IPS-15b (cell line): ENCODE measurements at regions not wholly inside any gene's neighbourhood (a gene's known extent, or its start where the extent isn't known, plus 50 kb on each side); places are given as distances from the start of the nearest gene placed in this dataset.

Experiments used
- H3K27me3 ChIP-seq: one replicate; pipeline ENCODE4 v1.6.1; 2013; ENCODE audit warnings: low read length; ENCODE audit not compliant: control insufficient read depth, insufficient read depth
- H3K36me3 ChIP-seq: one replicate; pipeline ENCODE4 v1.6.1; 2013; ENCODE audit warnings: low read length; ENCODE audit not compliant: control insufficient read depth, insufficient read depth
- H3K4me1 ChIP-seq: one replicate; pipeline ENCODE4 v1.6.1; 2013; ENCODE audit warnings: mild to moderate bottlenecking, low read length; ENCODE audit not compliant: control insufficient read depth, insufficient read depth
- H3K4me3 ChIP-seq: one replicate; pipeline ENCODE4 v1.5.1; 2013; ENCODE audit warnings: low read depth, low read length
- H3K9ac ChIP-seq: one replicate; pipeline ENCODE4 v1.6.1; 2013; ENCODE audit warnings: low read depth, mild to moderate bottlenecking, low read length
- H3K9me3 ChIP-seq: one replicate; pipeline ENCODE4 v1.6.1; 2013; ENCODE audit warnings: mild to moderate bottlenecking, low read length; ENCODE audit not compliant: control insufficient read depth, insufficient read depth

DNA sequence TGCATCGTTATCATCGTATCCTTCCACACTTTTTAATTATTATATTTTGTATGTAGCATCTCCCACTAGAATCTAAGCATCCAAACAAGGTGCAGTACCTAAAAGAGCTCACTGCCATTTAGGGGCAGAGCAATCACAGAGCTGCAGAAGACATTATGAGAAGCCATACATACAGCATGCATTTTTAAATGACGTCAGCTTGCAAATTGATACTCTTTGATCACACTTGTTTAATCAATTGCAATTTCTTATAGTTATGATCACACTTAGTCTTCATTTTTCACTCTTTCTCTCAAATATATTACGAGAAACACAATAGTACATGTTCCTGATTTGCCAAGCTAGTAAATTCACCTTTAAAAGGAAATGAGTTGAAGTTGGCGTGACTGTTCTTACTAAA is 753.3 kb upstream of the LRRN3 start:
- Histone ChIP-seq H3K9ac (no peak overlapping the region), H3K27me3 (no peaks in the 10 kb centered on the region), H3K9me3 (no peaks in the 10 kb centered on the region), H3K4me1 (no peaks in the 10 kb centered on the region), H3K36me3 (no peaks in the 10 kb centered on the region), H3K4me3 (no peak overlapping the region)

DNA sequence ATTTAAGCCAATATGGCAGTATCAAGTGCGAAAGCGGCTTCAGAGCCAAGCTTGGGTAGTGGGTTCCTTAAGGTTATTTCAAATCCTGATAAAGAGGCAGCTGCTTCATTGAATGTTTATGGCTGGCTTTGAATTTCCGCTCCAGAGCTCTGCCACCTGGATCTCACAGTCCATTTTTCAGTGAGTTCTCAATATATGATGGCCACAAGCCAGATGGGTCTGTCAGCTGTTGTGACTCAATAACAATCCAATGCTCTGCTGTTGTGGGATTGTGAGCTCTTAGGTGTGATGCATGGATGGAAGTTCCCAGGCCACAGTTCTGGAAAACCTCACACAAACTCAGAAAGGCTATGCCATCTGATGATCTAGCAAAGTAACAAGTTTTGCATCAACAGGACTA is 743.8 kb upstream of the LRRN3 start:
- H3K9me3 ChIP-seq = no peaks in the 10 kb centered on the region
- H3K27me3 ChIP-seq = no peaks in the 10 kb centered on the region
- no peaks in the 10 kb centered on the region for H3K4me1 ChIP-seq
- H3K9ac ChIP-seq = no peak overlapping the region
- no peak overlapping the region for H3K4me3 ChIP-seq
- H3K36me3 ChIP-seq = no peaks in the 10 kb centered on the region

DNA sequence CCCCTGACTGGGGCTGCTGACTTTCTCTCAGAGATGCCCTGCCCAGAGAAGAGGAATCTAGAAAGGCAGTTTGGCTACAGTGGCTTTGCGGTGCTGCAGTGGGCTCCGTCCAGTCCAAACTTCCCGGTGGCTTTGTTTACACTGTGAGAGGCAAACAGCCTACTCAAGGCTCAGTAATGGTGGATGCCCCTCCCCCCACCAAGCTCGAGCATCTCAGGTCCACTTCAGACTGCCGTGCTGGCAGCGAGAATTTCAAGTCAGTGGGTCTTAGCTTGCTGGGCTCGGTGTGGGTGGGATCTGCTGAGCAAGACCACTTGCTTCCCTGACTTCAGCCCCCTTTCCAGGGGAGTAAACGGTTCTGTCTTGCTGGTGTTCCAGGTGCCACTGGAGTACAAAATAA is 734.5 kb upstream of the LRRN3 start:
- no peak overlapping the region for H3K4me3 ChIP-seq
- H3K9me3 ChIP-seq = no peaks in the 10 kb centered on the region
- H3K36me3 ChIP-seq = no peaks in the 10 kb centered on the region
- no peaks in the 10 kb centered on the region for H3K4me1 ChIP-seq
- H3K27me3 ChIP-seq = no peaks in the 10 kb centered on the region
- H3K9ac ChIP-seq = no peak overlapping the region

DNA sequence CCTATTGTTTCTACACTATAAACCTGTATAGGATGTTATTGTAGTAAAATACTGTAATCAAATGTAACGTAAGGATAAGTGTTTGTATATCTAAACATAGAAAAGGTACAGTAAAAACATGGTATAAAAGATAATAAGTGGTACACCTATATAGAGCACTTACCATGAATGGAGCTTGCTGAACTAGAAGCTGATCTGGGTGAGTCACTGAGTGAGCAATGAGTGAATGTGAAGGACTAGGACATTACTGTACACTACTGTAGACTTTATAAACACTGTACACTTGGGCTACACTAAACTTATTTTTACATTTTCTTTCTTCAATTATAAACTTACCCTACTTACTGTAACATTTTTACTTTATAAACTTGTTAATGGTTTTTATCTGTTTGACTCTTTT is 732.9 kb upstream of the LRRN3 start:
- no peaks in the 10 kb centered on the region for H3K9me3 ChIP-seq

DNA sequence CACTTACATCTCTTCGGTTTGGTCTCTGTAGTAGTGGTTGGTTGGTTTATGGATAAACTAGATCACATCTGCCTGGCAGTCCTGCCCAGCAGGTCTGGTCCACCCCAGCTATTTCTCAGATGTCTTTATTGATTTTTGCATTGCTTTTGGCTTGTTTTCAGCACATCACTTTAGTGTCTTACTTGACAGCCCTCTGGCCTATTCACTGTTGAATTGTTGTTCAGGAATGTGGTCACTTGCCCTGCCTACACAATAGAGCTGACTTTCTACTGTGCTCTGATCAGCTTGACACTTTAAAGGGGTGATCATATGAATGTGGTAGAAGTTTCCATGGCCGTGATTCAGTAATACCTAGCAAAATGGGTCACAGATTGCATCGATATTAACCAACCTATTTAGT is 719.2 kb upstream of the LRRN3 start:
- H3K9me3 ChIP-seq = no peaks in the 10 kb centered on the region
- H3K27me3 ChIP-seq = no peaks in the 10 kb centered on the region
- H3K4me1 ChIP-seq = no peaks in the 10 kb centered on the region
- H3K36me3 ChIP-seq = no peaks in the 10 kb centered on the region
- H3K9ac ChIP-seq = no peak overlapping the region
- H3K4me3 ChIP-seq = no peak overlapping the region

More for the DNA sequence above, 732.9 kb upstream of the LRRN3 start:
- Histone ChIP-seq H3K4me1 (no peaks in the 10 kb centered on the region), H3K9ac (no peak overlapping the region), H3K27me3 (no peaks in the 10 kb centered on the region), H3K36me3 (no peaks in the 10 kb centered on the region), H3K4me3 (no peak overlapping the region)

DNA sequence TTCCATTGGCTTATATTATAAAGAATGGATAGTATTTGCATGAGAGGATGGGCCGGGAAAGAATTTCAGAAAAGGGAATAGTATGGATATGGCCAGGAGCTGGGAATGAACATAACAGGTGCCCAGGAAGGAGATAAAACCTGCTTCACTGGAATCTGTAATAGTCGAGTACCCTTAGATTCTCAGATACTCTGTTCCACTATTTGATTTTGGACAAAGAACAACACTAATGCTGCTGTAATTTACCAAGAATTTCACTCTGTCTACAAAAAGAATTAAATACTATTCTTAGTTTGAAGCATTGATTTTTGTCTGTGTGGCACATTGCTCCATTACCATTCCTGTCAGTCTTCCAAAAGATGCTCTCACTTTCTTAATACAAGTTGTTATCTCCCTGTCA is 718.2 kb upstream of the LRRN3 start:
- Histone ChIP-seq H3K4me1 (no peaks in the 10 kb centered on the region), H3K4me3 (no peak overlapping the region), H3K9me3 (no peaks in the 10 kb centered on the region), H3K27me3 (no peaks in the 10 kb centered on the region), H3K36me3 (no peaks in the 10 kb centered on the region), H3K9ac (no peak overlapping the region)

DNA sequence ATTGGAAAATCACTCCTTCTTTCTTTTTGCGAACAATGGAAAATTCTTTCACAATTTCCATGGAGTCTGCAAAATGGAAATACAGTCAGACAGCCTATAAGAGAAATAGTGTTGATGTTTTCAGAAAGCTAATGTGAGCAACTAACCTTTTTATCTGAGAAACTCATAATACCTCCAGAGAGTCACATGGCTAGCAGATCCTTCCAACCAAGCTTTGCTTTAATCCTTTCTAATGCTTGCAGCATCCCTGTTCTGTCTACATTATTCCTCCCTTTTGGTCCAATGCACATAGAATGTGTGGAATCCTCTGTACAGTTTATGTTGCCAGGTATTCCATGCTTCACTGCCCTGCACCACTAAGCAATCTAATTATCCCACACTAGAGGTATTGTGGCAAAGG is 717.5 kb upstream of the LRRN3 start:
- no peaks in the 10 kb centered on the region for H3K9me3 ChIP-seq
- H3K4me1 ChIP-seq = no peaks in the 10 kb centered on the region
- no peaks in the 10 kb centered on the region for H3K27me3 ChIP-seq
- H3K9ac ChIP-seq = no peak overlapping the region
- no peaks in the 10 kb centered on the region for H3K36me3 ChIP-seq
- H3K4me3 ChIP-seq = no peak overlapping the region

DNA sequence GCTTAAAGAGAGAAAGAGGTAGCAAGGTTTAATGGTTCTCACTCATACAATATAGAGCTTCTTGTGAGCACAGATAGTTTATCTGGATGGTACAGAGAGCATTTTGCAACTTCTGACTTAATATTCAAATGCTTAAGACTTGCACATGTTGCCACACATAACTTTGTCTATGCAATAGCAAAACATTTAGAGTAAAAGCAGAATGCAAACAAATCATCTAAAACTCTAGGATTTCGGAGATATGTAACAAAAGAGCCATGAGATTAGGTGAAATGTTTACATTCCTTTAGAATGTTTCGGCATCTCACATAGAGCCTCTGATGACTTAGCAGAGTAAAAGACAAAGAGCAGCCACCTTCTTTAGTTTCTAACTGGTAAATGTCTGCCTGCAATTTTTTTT is 717.1 kb upstream of the LRRN3 start:
- Histone ChIP-seq H3K36me3 (no peaks in the 10 kb centered on the region), H3K4me1 (no peaks in the 10 kb centered on the region), H3K4me3 (no peak overlapping the region), H3K9ac (no peak overlapping the region), H3K9me3 (no peaks in the 10 kb centered on the region), H3K27me3 (no peaks in the 10 kb centered on the region)

DNA sequence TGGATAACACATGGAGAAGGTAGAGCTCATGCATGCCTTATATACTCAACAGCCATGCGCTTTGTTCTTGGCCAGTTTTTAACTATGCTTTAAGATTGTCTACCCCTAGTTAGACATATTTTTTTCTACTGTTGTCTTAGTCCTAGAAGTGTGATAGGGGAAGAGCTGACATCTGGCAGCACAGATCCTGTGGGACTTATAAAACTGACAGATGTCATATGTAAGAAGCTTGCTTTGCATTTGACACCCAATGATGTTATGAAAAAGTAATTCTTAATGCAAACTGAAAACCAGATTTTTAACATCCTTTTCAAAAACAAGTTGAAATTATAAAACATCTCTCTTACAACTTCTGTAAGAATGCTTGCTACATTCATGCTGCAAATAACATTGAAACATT is 715.9 kb upstream of the LRRN3 start:
- Histone ChIP-seq H3K27me3 (no peaks in the 10 kb centered on the region), H3K4me3 (no peak overlapping the region), H3K9me3 (no peaks in the 10 kb centered on the region), H3K9ac (no peak overlapping the region), H3K36me3 (no peaks in the 10 kb centered on the region), H3K4me1 (no peaks in the 10 kb centered on the region)

DNA sequence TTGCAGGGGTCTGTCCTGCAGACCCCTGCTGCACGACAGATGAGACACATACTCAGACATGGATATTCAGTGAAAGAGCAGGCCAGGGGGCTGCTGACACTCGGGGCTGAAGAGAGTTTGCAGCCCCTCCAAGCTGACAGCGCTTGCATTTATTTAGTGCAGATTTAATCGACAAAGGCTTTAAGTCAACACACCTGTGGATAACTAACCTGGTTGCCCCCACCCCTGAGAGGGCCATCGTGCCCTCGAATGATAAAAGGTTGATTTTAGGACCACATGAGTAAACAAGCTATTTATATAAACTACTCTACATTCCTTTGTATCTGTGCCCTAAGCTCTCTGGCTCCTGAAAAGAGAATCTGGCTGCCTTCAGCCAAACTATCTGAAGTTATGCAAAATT is 708.2 kb upstream of the LRRN3 start:
- H3K9me3 ChIP-seq = no peaks in the 10 kb centered on the region

DNA sequence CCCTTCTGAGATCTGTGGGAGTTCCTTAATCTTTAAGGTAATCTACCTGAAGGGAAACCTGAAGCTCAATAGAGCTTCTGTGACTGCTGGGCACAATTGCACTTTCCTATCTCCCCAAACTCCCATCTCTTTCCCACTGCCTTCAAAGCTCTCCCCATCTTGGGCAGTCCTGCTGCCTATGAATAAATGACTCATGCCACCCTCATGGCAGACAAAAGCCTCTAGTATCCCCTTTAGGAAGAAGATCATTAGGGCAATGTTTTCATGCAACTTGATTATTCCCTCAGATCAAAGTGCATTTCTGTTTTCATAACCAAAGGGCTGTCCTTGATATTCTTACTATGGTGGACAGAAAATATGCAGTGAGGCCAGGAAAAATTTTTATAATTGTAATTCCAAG is 704.9 kb upstream of the LRRN3 start:
- peaks cover 18% of the 10 kb centered on the region for H3K4me1 ChIP-seq
- H3K9me3 ChIP-seq = no peaks in the 10 kb centered on the region
- no peaks in the 10 kb centered on the region for H3K36me3 ChIP-seq
- H3K27me3 ChIP-seq = no peaks in the 10 kb centered on the region
- no peak overlapping the region for H3K4me3 ChIP-seq
- no peak overlapping the region for H3K9ac ChIP-seq

More for the DNA sequence above, 708.2 kb upstream of the LRRN3 start:
- Histone ChIP-seq H3K4me3 (no peak overlapping the region), H3K27me3 (no peaks in the 10 kb centered on the region), H3K4me1 (peaks cover 6% of the 10 kb centered on the region), H3K9ac (no peak overlapping the region), H3K36me3 (no peaks in the 10 kb centered on the region)

DNA sequence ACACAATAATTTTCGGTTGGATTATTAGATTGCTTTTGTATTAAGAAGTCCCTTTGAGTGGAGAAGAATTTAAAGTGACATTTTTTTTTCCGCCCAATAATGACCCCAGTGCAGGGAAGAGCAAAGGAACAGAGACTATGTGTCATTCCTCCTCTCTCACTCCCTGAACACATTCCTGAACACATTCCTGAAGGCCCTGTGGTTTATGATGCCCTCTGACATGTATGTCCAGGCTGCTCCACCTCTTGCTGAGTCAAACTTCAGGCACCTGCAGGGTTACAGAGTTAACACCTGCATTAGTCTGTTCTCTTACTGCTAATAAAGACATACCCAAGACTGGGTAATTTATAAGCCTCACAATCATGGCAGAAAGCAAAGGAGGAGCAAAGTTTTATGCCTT is 704.0 kb upstream of the LRRN3 start:
- Histone ChIP-seq H3K27me3 (no peaks in the 10 kb centered on the region), H3K36me3 (no peaks in the 10 kb centered on the region), H3K4me3 (no peak overlapping the region), H3K9me3 (no peaks in the 10 kb centered on the region), H3K9ac (no peak overlapping the region), H3K4me1 (peaks cover 18% of the 10 kb centered on the region)

DNA sequence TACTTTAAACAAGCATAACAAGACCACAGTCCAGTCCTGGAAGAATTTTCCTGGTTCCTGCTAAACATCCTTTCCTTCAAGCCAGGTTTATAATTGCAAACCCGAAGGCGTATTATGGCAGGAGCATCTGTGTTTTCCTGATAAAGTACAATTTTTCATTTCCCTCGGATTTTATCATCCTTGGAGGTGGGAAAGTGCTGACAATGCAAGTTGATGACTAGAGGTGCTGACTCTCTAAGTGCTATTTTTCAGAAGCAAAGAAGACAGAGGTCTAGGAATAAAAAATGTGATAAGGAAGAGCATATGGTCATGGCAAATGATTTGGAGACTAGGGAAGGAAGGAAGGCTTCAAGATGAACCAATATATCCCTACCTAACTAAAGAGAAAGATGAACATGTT is 703.2 kb upstream of the LRRN3 start:
- Histone ChIP-seq H3K4me3 (no peak overlapping the region), H3K36me3 (no peaks in the 10 kb centered on the region), H3K9me3 (no peaks in the 10 kb centered on the region), H3K9ac (no peak overlapping the region), H3K4me1 (peaks cover 18% of the 10 kb centered on the region), H3K27me3 (no peaks in the 10 kb centered on the region)
